Muscle of arm (tissue), 1 donor: ENCODE measurements at regions not wholly inside any gene's neighbourhood (a gene's known extent, or its start where the extent isn't known, plus 50 kb on each side); places are given as distances from the start of the nearest gene placed in this dataset.

Experiments
- DNase-seq: peaks from one replicate; pipeline ENCODE4 v3.0.0-alpha.2; 2013

DNA sequence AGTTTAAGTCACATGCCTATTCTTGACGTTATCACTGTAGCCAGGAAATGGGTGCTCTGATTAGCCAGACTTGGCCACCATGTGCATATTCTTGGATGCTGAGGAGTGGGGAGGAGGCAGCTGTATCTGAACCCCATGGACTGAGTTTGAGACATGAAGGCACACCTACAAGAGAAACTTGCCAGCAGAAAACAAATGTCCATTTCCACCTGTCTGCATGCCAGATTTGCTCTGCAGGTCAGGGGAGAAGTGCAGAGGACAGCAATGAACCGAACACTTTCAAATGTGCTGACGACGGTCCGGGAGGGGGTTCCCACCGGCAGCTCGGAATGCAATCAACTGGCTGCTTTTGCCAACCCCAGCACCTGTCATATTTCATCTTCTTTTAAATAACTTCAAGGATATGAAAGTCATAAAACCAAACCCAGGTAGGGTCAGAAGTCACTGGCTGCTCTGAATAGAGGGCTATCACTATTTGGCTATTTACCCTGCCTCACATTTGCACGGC is 287.8 kb upstream of the N4BP1 start:
- no peak for DNase-seq

DNA sequence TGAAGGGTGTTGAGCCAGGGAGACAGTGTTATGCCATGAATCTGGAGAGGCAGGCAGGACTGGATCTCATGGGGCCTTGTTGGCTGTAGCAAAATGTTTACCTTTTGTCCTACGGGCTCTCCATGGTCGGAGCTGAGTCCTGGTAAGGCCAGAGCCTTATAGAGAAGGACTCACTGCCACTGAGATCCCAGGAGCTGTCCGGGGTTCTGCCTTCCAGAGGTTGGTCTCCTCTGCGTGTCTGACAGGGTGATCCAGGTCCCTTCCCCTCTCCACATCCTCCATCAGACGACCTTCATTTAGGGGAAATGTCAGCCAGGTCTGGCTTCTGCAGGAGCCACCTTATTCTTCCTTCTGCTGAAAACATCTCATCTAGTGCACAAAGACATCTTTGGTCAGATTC is 285.2 kb upstream of the N4BP1 start:
- DNase-seq, result no peak

DNA sequence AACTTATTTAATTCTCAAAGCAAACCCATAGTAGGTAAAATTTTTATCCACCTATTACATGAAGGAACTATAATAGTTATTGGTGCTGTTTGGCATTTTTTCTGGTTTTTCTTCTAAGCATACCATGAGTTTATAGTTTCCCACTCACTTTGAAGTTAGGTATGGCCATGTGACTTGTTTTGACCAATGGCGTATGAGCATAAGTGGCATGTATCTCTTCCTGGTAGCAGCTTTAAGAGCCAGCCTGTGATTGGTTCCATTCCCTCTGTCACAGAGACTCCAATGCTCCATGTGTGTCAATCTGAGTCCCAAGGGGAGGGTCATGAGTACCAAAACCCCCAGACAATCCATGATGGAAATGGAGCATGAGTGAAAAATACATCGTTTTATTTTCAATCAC is 282.9 kb upstream of the N4BP1 start:
- DNase-seq, result no peak

DNA sequence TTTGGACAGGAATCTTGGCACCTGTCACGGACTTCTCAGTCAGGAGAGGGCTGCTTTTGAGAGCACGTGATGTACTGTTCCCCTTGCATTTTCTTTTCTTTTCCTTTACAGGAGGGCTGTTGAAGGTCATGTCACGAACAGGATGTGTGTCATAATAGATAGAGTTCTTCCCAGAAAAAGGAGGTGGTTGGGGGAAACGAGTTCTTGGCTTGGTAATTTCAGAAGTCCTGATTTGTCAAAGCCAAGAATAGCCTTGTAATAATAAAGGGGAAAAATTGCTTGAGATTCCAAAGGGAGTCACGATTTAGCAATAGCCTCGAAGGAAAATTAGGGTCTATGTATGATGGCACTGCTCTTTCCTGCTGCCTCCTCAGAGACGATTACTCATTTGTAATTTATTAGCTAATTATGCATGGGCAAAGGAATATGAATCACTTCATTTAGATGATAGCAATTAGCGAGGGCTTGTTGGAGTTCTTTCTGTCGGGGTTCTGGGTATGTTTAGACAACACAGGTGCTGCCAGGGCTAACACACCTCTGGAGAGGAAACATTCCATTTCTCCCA is 277.7 kb upstream of the N4BP1 start:
- DNase-seq, result no peak

DNA sequence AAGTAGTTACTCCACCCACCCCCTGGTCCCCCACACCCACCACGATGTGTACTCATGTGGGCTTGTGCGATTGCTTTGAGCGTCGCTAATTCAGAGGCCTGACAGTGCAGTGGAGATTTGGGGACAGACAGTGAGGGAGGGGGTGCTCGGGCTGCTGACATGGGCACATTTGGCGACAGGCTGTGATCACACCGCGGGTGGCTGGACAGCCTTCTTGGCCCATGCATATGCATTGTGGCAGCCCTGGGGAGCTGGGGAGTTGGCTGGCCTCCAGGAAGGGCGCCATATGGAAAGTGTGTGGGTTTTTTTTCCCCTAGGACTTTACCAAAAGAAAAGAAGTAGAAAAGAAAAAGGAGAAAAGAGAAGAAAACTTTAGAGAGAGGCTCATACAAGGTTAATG is 275.5 kb upstream of the N4BP1 start:
- DNase-seq, result no peak

DNA sequence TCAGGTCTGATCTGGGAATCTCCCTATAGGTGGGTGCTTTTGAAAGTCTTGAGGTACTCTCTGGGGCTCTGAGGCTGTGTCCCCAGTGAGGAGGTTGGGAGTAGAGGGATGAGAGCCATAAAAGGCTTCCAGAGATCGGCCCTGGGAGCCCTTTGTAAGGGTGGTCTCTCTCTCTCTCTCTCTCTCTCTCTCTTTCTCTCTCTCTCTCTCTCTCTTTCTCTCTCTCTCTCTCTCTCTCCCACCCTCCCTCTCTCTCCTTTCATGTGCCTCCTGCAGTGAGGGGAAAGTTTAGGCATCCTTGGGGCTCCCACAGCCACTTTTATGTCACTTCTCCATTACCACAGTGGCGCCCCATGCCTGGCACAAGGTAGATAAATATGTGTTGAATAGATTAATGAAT is 271.3 kb upstream of the N4BP1 start:
- no peak for DNase-seq

DNA sequence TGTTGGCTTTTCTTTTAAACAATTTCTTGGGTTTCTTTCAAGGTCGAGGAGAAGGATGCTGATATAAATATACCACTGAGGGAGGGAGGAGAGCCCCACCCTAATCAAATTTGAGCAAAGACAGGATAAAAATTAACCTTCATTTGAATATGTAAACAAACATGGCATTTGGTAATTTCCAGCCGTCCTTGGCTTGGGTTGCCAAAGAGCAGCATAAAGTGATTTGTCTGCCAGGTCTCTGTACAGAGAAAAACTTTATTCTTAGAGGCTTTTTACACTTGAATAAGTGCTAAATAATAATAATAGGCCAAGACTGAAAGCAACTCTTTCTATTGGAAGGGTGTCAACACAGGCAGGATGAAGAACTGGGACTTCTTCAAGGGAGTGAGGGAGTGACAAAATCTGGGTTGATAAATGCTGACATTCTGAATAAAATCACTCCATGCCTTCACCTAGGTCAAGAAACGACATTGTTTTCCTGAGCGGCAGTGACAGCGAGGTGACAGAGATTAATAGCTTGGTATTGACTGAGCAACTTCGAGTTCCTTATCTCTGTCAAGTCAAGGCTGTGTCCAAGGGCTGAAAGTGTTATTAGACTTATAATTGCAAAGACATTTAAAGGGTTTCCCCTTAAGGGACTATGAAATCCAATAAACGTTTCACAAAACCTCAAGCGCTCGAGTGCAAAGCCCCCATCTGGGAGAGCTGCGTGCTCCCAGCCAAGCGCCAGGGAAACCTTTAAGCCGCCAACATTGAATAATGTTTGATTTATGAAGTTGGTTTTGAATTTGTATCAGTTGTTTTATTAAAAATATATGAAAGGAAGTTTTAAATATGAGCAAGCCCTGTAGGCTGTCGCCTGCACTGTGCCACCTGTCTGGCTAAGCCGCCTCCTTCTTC is 269.5 kb upstream of the N4BP1 start:
- DNase-seq, result no peak

DNA sequence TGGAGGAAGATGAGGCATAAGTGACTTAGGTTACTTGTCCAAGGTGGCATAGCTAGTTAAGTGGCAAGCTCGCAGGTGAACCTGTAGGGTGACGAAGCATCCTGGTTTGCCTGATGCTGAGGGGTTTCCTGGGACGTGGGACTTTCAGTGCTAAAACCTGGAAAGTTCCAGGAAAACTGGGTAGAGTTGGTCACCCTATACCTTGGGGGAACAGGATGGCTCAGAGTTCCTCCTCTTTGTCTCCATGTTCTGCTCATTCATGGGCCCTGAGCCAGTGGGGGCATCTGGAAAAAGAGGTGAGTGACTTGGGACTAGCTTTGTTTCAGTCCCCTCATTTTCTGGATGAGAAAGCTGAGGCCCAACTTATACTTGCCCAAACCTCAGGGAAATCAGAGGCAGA is 268.0 kb upstream of the N4BP1 start:
- DNase-seq, result no peak

DNA sequence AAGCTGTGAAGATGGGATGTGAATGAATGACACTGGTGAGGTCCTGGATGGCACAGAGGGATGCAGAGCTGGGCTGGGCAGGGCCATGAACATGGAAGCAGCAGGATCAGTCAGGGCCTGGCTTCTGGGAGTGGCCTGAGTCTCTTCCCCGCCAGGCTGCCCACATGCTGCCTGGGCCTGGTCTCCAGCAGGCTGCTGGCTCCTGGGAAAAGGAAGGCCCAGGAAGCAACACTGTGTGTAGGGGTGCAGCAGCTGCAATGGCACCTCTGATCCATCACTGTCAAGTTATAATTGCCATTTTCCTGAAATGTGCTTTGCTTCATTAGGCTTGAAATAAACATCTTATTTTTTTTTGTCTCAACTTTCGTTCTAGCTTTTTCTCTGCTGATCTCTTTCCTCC is 260.2 kb upstream of the N4BP1 start:
- no peak for DNase-seq

DNA sequence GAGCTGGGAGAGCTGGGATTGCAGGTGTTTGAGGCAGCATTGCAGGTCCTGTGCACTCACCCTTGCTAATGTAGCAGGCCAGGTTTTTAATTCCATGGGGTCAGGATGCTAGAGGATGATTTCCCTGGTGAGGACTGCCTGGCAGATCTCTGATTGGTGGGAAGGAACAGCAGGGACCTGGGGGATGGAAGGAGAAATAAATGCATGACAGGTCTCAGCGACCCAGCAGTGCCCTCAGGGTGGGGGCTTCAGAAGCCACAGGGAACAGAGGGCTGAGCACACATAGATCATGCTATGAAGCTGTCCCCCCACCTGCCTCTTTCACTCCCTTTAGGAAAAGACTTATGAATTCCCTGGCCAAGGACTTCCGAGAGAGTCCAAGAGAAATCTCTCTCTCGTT is 255.5 kb upstream of the N4BP1 start:
- DNase-seq, result no peak

DNA sequence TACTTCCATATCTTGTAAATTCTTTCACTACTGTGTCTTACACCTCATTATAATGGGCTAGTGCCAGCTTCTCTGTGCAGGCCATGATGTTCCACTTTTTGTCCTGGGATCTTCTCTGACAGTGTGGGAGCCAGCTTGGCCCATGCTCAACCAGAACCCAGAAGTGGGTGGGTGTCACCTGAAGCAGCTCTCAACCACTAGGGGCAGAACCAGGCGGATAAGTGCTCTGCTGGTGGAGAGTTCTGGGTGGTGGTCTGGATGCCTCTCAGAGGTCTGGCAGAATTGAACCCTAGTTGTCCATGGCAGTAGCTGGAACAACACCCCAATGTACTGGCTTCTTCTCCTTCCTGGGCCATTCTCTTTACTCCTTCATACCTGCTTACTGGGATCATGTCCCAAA is 254.1 kb upstream of the N4BP1 start:
- no peak for DNase-seq

DNA sequence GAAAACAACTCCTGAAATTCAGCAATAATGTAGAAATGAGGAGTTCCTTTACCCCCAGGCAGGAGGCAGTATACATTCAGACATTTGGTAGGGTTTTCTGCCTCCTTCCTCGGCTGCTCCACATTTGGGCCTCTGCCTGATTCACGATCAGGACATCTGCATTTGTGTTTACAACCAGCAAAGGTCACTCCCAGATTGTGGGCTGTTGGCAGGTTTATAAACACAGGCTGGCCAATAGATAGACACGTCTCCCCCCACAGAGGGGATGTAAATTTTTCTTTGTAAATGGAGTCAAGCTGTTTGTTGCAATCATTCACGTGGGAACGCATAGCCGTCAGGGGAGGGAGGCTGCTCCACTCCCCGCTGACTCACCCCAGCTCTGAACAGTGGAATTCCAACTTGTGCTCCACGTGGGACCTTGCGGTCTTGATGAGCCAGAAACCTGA is 252.1 kb upstream of the N4BP1 start:
- DNase-seq, result no peak

DNA sequence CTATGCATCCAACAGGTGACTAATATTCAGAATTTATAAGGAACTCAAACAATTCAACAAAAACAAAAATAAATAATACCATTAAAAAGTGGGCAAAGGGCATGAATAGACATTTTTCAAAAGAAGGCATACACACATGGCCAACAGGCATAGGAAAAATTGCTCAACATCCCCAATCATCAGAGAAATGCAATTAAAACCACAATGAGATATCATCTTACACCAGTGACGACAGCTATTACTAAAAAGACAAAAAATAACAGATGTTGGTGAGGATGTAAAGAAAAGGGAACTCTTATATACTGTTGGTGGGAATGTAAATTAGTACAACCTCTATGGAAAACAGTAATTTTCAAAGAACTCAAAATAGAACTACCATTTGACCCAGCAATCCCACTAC is 250.4 kb upstream of the N4BP1 start:
- DNase-seq, result no peak

DNA sequence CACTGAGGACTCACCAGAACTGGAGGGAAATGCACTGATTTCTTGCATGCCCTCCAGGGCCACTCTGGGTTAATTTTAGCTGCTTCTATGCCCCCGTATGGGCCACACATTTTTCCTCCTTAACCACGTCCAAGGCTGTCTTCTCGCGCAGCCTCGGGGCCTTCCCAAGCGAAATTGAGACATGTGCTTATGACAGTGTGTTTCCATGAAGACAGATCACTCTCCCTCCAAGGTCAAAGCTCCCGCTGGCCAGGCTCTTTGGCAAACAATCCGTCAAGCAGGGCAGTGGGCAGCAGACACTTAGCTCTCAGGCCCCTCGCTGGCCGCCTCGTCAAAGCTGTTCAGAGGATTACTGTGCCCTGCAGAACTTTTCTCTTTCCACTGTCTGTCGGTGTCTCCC is 243.0 kb upstream of the N4BP1 start:
- no peak for DNase-seq

DNA sequence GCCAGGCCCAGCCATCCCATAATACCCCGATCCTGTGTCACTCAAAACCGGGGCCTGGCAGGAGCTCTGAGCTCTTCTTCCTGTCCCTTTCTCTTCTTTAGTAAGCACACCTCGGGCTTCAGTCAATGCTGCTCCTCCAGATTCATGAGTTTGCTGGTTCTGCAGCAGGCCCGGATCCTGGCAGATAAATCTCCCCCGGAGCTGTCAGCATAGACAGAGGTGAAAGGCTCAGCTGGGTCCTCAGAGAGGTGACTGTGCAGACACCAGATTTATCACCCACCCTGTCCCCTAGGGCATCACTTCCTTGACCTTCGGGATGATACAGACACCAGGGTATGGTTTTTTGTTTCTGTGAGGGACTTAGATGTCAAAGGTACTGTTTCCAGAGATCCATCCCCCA is 242.5 kb upstream of the N4BP1 start:
- DNase-seq, result no peak

DNA sequence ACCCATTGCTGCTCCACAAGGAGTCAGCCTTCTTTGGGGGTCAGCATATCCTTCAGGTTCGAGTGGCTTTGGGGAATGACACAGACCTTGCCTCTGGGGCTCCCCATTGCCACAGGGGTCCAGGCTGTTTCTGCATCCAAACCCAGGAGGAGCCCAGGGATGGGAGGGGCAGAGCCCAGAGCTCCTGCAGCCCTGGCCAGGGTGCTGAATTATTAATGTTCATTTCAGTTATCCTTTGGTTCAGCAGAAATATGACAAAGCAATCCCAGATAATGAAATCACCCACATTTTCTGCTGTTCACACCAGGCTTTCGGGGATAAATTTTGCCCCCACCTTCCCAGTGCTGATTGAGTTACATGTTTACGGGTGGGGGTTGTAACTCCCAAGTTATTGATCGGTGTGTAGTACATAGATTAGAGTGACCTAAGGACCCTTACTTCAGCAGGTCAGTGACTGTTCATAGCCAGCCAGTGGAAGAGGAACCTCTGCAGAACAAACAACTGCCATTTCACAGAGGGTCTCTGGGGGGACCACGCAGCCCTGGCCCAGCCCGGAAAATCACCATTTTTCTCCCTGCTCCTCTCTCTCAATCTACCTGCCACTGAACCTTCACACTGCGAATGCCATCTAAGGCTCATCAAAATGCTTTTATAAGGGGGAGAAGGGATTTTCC is 240.3 kb upstream of the N4BP1 start:
- DNase-seq, result no peak

DNA sequence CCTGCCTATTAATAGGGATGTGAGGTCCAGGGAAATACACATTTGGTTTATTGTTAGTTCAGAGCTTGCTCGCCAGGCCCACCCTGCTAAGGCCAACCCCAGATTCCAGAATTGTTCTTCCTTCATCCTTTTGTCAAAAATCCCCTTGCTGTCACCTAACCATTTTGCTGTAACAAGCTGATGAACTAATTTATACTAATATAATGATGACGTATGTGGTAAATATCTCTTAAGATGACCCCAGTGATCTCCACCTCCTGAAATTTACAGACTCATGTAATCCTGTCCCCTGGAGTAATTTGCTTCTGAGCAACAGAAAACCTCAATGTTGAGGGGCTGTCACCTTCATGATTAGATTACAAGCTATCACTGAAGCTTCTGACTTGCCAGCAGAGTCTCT is 236.3 kb upstream of the N4BP1 start:
- DNase-seq, result no peak

DNA sequence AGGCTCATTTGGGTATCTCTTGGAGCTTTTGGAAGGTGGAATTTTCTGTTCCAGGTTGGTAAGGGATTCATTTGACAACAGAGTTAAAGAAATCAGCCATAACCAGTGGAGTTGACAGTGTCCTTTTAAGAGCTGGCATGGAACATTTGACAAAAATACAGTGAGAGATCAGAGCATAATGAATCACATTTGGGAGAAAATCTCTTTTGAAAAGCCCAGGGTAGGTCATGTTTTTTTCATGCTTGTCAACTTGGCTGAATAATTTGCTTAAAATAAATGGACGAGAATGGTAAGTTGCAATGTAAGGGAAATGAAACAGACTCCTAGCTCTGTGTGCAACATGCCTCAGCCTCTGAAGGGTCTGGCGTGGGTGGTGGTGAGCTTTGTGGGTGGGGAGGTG is 235.3 kb upstream of the N4BP1 start:
- DNase-seq, result no peak

DNA sequence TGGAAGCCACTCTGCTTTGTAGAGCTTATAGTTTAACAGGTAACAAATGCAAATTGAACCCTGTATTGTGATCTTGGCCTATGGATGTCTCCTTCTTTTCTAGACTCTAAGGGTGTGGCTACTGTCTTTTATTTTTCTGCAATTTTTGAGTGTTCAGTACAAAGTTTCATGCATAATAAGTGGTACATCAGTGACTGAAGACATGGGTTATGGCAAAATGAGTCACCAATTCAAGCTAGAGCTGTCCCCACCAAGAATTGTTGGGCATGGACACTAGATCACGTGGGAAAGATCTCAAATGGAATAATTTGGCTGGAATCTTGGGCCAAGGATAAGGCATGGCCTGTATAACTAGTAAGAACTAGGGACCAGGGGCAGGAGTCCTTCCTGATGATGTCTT is 228.4 kb upstream of the N4BP1 start:
- DNase-seq, result no peak

DNA sequence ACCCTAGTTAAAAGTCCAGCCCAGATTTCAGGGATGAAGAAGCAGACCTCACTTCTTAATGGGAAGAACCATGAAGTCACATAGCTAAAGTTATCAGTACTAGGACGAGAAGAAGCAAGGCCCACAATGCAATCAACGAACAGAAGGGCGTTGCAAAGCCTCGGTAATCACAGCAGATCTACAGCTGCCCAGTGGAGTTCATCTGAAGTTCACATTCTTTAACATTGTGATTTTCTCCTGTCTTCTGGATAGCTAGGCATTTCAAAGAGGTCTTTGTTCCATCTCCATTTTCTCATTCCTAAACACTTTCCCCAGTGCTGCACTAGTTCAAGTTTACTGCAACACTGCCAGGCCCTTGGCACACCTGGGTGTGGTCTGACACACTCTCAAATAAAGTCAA is 226.7 kb upstream of the N4BP1 start:
- DNase-seq, result no peak

DNA sequence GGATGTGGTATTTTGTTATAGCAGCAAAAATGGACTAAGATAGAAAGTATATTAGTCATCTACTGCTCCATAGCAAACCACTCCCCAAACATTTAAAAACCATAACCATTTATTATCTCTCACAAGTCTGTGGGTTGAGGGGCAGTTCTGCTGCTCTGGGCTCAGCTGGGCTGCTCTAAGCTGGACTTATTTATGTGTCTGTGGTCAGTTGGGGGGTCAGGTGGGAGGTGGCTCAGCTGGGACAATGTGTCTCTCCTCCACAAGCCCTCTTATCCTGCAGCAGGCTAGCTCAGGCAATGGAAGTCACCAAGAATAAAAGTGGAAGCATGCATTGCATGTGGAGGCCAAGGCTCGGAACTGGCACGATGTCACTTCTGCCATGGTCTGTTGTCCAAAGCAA is 226.1 kb upstream of the N4BP1 start:
- DNase-seq, result no peak

DNA sequence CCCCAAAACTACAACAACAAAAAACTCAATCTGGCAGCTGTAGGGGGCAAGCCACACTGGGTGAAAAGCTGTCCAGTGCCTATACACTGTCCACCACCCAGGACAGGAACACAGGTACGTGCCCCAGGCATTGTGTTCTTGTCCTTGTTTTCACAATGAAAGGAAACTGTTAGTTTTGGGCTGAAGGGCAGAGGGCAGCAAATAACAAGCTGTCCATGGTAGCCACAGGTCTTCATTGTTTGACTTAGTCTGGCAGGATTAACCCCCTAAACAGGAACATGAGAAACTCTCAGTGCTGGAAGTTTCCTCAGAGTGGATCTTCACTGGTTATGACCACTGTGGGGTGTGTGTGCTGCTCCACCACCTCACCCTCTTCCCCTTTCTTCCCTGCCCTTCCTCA is 224.6 kb upstream of the N4BP1 start:
- DNase-seq, result no peak

DNA sequence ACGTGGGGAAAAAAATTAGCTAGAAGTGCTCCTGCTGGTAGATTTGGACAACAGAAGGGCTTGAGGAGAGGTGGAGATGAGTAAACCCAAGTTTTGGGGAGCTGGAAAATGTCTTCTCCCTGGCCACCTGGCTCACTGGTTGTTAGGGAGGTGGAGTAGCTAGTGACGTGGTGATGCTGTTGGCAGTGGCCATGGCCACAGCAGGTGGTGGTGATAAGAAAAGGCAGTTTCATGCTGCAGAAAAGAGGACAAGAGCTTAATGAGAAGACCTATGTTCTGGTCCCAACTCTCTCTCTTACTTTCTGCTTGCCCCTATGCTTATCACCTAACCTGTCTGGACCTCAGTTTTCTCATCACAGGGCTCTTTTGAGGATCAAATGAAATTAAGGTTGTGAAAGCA is 223.5 kb upstream of the N4BP1 start:
- DNase-seq, result no peak
